ENCODE measurements at regions not wholly inside any gene's neighbourhood (a gene's known extent, or its start where the extent isn't known, plus 50 kb on each side); places are given as distances from the start of the nearest gene placed in this dataset.

GRCh38 chr3:6039971-6040370, 820.9 kb upstream of the GRM7 start (continued):
- TF ChIP-seq ZKSCAN5 (CRISPR knock-in tag; IDR thresholded peaks at IDR 0.05) (no peak), ZNF512B (CRISPR knock-in tag; IDR thresholded peaks at IDR 0.05; ENCODE audit: borderline replicate concordance) (no peak), ZNF513 (CRISPR knock-in tag; conservative IDR thresholded peaks at IDR 0.05) (no peak)

- WGBS (ENCODE audit: low lambda C conversion rate): 3% methylated on average over 1 of the region's 1 CpG
- DNase-seq (ENCODE audit: low spot score) (no peak), FAIRE-seq (no peak), ATAC-seq (no peak)
- intact Hi-C loops (cut with micrococcal nuclease; ENCODE audit: unreplicated experiment) (no loop called here), in situ Hi-C loops (cut with HindIII; ENCODE audit: extremely low pct_ligation_motif_present, low pct_unique_long_range_greater_than_20kb) (no loop called here)
- ChIA-PET CTCF (ENCODE audit: low intra/inter-chr PET ratio, low total read pairs) (no interaction called here), POLR2A (no interaction called here)
- Histone ChIP-seq H3K4me2 (ENCODE audit: low read depth, low read length) (no peak overlapping the region), H3K4me3 (replicated peaks in 1 of 3; ENCODE audit: insufficient read depth in 1 of 3, low read depth in 2 of 3, low read length in 3 of 3) (no peak overlapping the region), H3K4me1 (ENCODE audit: insufficient read depth, low read length) (no peaks in the 10 kb centered on the region), H4K20me1 (ENCODE audit: insufficient read depth, low read length) (no peaks in the 10 kb centered on the region), H2AFZ (ENCODE audit: low read length) (no peak overlapping the region), H3K27me3 (ENCODE audit: control insufficient read depth in 1 of 2, insufficient read depth in 2 of 2, low read length in 2 of 2) (no peaks in the 10 kb centered on the region), H3K27ac (ENCODE audit: extremely low read length, insufficient read depth, low read length) (no peak overlapping the region), H3K79me2 (ENCODE audit: insufficient read depth, low read length) (no peaks in the 10 kb centered on the region), H3K9ac (ENCODE audit: insufficient read depth, low read depth, low read length) (no peak overlapping the region), H3K36me3 (replicated peaks in 1 of 2; ENCODE audit: control insufficient read depth in 1 of 2, insufficient read depth in 2 of 2, low read length in 2 of 2) (no peaks in the 10 kb centered on the region), H3K9me3 (ENCODE audit: low read length) (peaks cover 100% of the 10 kb centered on the region)
- no TSS peak for BruUV-seq (replicated peaks)
- TF ChIP-seq IRF9 (CRISPR knock-in tag; IDR thresholded peaks at IDR 0.05; ENCODE audit: borderline replicate concordance) (no peak), ZBTB1 (CRISPR knock-in tag; IDR thresholded peaks at IDR 0.05; ENCODE audit: borderline replicate concordance) (no peak), GATA4 (IDR thresholded peaks at IDR 0.05; ENCODE audit: borderline replicate concordance, low read depth) (no peak), NFYC (CRISPR knock-in tag; IDR thresholded peaks at IDR 0.05) (no peak), GFI1 (CRISPR knock-in tag; IDR thresholded peaks at IDR 0.05; ENCODE audit: borderline replicate concordance) (no peak), RORA (CRISPR knock-in tag; IDR thresholded peaks at IDR 0.05) (no peak), ARNT (IDR thresholded peaks at IDR 0.05) (no peak), ZNF33A (CRISPR knock-in tag; IDR thresholded peaks at IDR 0.05; ENCODE audit: borderline replicate concordance) (no peak), ZNF432 (CRISPR knock-in tag; IDR thresholded peaks at IDR 0.05; ENCODE audit: borderline replicate concordance) (no peak), CCDC6 (CRISPR knock-in tag; IDR thresholded peaks at IDR 0.05) (no peak), ZBTB33 (CRISPR knock-in tag; IDR thresholded peaks at IDR 0.05) (no peak), NR1H2 (CRISPR knock-in tag; IDR thresholded peaks at IDR 0.05; ENCODE audit: borderline replicate concordance, low read depth) (no peak), ZNF577 (CRISPR knock-in tag; IDR thresholded peaks at IDR 0.05; ENCODE audit: borderline replicate concordance, low read depth) (no peak), GATAD1 (CRISPR knock-in tag; IDR thresholded peaks at IDR 0.05) (no peak), ZNF124 (CRISPR knock-in tag; IDR thresholded peaks at IDR 0.05) (no peak)
Measured at GRCh38 chr3:6041894-6042293, 819.0 kb upstream of the GRM7 start.
